Fibroblast of lung (primary cell): ENCODE measurements at regions not wholly inside any gene's neighbourhood (a gene's known extent, or its start where the extent isn't known, plus 50 kb on each side); places are given as distances from the start of the nearest gene placed in this dataset.
"Not testable (repeated sequence)": the region's sequence is repeated elsewhere in the genome, so short reads cannot be mapped to it uniquely, and the experiment has no call there.

ENCODE experiments used
- DNase-seq, 2 donors: peaks; one replicate each; pipeline versions ENCODE4 v3.0.0 to v3.0.0-alpha.2; 2010; ENCODE audit warnings: low read depth in 2 of 2
- H2AFZ ChIP-seq: 2 replicates; pipeline ENCODE4 v1.5.1; 2012; ENCODE audit warnings: low read length, control low read depth, inconsistent platforms
- H3K27ac ChIP-seq: 2 replicates; pipeline ENCODE4 v1.5.1; 2011; ENCODE audit warnings: low read length, control low read depth; ENCODE audit not compliant: insufficient read depth
- H3K27me3 ChIP-seq: 2 replicates; pipeline ENCODE4 v1.5.1; 2011; ENCODE audit warnings: mild to moderate bottlenecking, low read length; ENCODE audit not compliant: control insufficient read depth, insufficient read depth
- H3K36me3 ChIP-seq: 2 replicates; pipeline ENCODE4 v1.5.1; 2011; ENCODE audit warnings: low read length; ENCODE audit not compliant: control insufficient read depth, insufficient read depth
- H3K4me1 ChIP-seq: 2 replicates; pipeline ENCODE4 v1.5.1; 2011; ENCODE audit warnings: low read length; ENCODE audit not compliant: control insufficient read depth, insufficient read depth; ENCODE audit errors: extremely low read depth
- H3K4me2 ChIP-seq: 2 replicates; pipeline ENCODE4 v1.5.1; 2011; ENCODE audit warnings: low read length, control low read depth; ENCODE audit not compliant: insufficient read depth; ENCODE audit errors: extremely low read depth
- H3K4me3 ChIP-seq, 4 experiments: fragments of 200-600 bp in 1 of 4; sonication (generic) in 1 of 4; replicated peaks in 1 of 4; 2 replicates each; pipeline ENCODE4 v1.5.1; 2011 to 2016; ENCODE audit warnings: low read length in 4 of 4, low read depth in 3 of 4, mild to moderate bottlenecking in 3 of 4, control low read depth in 2 of 4, inconsistent platforms in 1 of 4, mixed read lengths in 1 of 4; ENCODE audit not compliant: insufficient read depth in 1 of 4; ENCODE audit errors: control extremely low read depth in 1 of 4
- H3K79me2 ChIP-seq: 2 replicates; pipeline ENCODE4 v1.5.1; 2012; ENCODE audit warnings: mild to moderate bottlenecking, low read length, inconsistent platforms; ENCODE audit not compliant: control insufficient read depth, insufficient read depth
- H3K9ac ChIP-seq: 2 replicates; pipeline ENCODE4 v1.5.1; 2011; ENCODE audit warnings: mild to moderate bottlenecking, low read length, control low read depth; ENCODE audit not compliant: insufficient read depth
- H3K9me3 ChIP-seq: 2 replicates; pipeline ENCODE4 v1.5.1; 2012; ENCODE audit warnings: low read depth, low read length; ENCODE audit not compliant: control insufficient read depth, insufficient read depth
- H4K20me1 ChIP-seq: 2 replicates; pipeline ENCODE4 v1.5.1; 2011; ENCODE audit warnings: low read length; ENCODE audit not compliant: control insufficient read depth, insufficient read depth; ENCODE audit errors: extremely low read depth
- CTCF ChIP-seq, 2 donors: IDR thresholded peaks in 1 of 2; conservative IDR thresholded peaks in 1 of 2; 1 replicate in 1 of 2; 2 replicates in 1 of 2; pipeline ENCODE4 v1.5.1; 2011 to 2012; ENCODE audit warnings: low read length in 2 of 2, control low read depth in 1 of 2, inconsistent platforms in 1 of 2, low read depth in 1 of 2, mild to moderate bottlenecking in 1 of 2
- EZH2 ChIP-seq: IDR thresholded peaks from 2 replicates; pipeline ENCODE4 v1.5.1; 2012; ENCODE audit warnings: low read length, control low read depth, mild to moderate bottlenecking; ENCODE audit errors: missing control alignments

- Histone ChIP-seq H3K9ac (no peak overlapping the region), H3K4me3 (no peak overlapping the region), H2AFZ (no peak overlapping the region), H3K4me2 (no peak overlapping the region), H3K9me3 (no peaks in the 10 kb centered on the region), H3K27me3 (no peaks in the 10 kb centered on the region), H4K20me1 (no peaks in the 10 kb centered on the region), H3K36me3 (no peaks in the 10 kb centered on the region), H3K79me2 (no peaks in the 10 kb centered on the region), H3K27ac (no peak overlapping the region), H3K4me1 (no peaks in the 10 kb centered on the region)
- TF ChIP-seq CTCF (conservative IDR thresholded peaks at IDR 0.05 in 1 of 2, IDR thresholded peaks at IDR 0.05 in 1 of 2; ENCODE audit: low read depth in 1 of 2, low read length in 2 of 2) (no peak), EZH2 (no peak)
- no peak for DNase-seq
These were observed 848.8 kb downstream of the BRINP3 start for GRCh38 chr1:189628857-189629256.

DNA sequence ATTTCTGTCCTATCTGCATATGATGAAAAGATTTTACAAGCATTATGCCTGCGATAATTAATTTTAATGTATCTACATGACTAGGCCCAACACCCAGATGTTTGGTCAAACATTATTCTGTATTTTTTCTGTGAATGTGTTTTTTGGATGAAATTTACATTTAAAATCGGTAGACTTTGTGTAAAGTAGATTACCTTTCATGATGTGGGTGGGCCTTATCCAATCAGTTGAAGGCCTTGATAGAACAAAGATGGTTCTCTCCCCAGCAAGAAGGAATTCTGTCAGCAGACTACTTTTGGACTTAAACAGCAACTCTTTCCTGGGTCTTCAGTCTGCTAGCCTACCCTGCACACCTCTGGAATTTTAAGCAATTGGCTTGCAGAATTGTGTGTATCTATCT is 844.0 kb downstream of the BRINP3 start:
- Histone ChIP-seq H3K36me3 (no peaks in the 10 kb centered on the region), H3K9ac (no peak overlapping the region), H3K79me2 (no peaks in the 10 kb centered on the region), H3K9me3 (no peaks in the 10 kb centered on the region), H3K4me3 (no peak overlapping the region), H3K27me3 (no peaks in the 10 kb centered on the region), H3K27ac (no peak overlapping the region), H2AFZ (no peak overlapping the region), H3K4me1 (no peaks in the 10 kb centered on the region), H4K20me1 (no peaks in the 10 kb centered on the region), H3K4me2 (no peak overlapping the region)
- no peak for DNase-seq
- TF ChIP-seq CTCF (conservative IDR thresholded peaks at IDR 0.05 in 1 of 2, IDR thresholded peaks at IDR 0.05 in 1 of 2; ENCODE audit: low read depth in 1 of 2, low read length in 2 of 2): no peak
- no peak for TF ChIP-seq EZH2

GRCh38 chr1:189637041-189637440 is 840.6 kb downstream of the BRINP3 start:
- DNase-seq: no peak
- Histone ChIP-seq H3K9ac (no peak overlapping the region), H4K20me1 (no peaks in the 10 kb centered on the region), H3K27ac (no peak overlapping the region), H3K4me2 (no peak overlapping the region), H3K9me3 (no peaks in the 10 kb centered on the region), H2AFZ (no peak overlapping the region), H3K36me3 (no peaks in the 10 kb centered on the region), H3K27me3 (no peaks in the 10 kb centered on the region), H3K4me1 (no peaks in the 10 kb centered on the region), H3K79me2 (no peaks in the 10 kb centered on the region), H3K4me3 (no peak overlapping the region)
- TF ChIP-seq CTCF (conservative IDR thresholded peaks at IDR 0.05 in 1 of 2, IDR thresholded peaks at IDR 0.05 in 1 of 2; ENCODE audit: low read depth in 1 of 2, low read length in 2 of 2): no peak
- no peak for TF ChIP-seq EZH2

GRCh38 chr1:189644156-189644555 is 833.5 kb downstream of the BRINP3 start:
- H3K79me2 ChIP-seq, H3K27me3 ChIP-seq, DNase-seq, H3K27ac ChIP-seq, H3K4me2 ChIP-seq, H3K36me3 ChIP-seq, H2AFZ ChIP-seq, H3K9me3 ChIP-seq, H3K4me3 ChIP-seq, H4K20me1 ChIP-seq, H3K4me1 ChIP-seq, H3K9ac ChIP-seq: not testable (repeated sequence)
